Spleen (tissue), 11 donors: ENCODE measurements at regions not wholly inside any gene's neighbourhood (a gene's known extent, or its start where the extent isn't known, plus 50 kb on each side); places are given as distances from the start of the nearest gene placed in this dataset.

Experiments used
- DNase-seq: peaks from one replicate; pipeline ENCODE4 v3.0.0-alpha.2; 2020
- H3K27ac ChIP-seq, 8 donors: fragments of 200-600 bp; sonication (generic) in 7 of 8; 1 replicate in 4 of 8; 2 replicates in 4 of 8; pipeline versions ENCODE4 v1.5.0 to v1.8.0; 2016 to 2021; ENCODE audit warnings: inconsistent platforms in 4 of 8, mild to moderate bottlenecking in 4 of 8, moderate library complexity in 1 of 8
- H3K27me3 ChIP-seq, 7 donors: fragments of 200-600 bp; sonication (generic) in 6 of 7; replicated peaks in 1 of 7; 1 replicate in 4 of 7; 2 replicates in 3 of 7; pipeline versions ENCODE4 v1.5.0 to v1.8.0; 2016 to 2021; ENCODE audit warnings: inconsistent platforms in 3 of 7, mild to moderate bottlenecking in 1 of 7
- H3K36me3 ChIP-seq, 6 donors: fragments of 200-600 bp; sonication (generic) in 5 of 6; 1 replicate in 4 of 6; 2 replicates in 2 of 6; pipeline versions ENCODE4 v1.5.0 to v1.8.0; 2016 to 2021; ENCODE audit warnings: inconsistent platforms in 2 of 6
- H3K4me1 ChIP-seq, 6 donors: fragments of 200-600 bp; sonication (generic) in 5 of 6; 1 replicate in 3 of 6; 2 replicates in 3 of 6; pipeline versions ENCODE4 v1.5.0 to v1.8.0; 2016 to 2021; ENCODE audit warnings: inconsistent platforms in 3 of 6
- H3K4me3 ChIP-seq, 8 donors: fragments of 200-600 bp; sonication (generic) in 7 of 8; 1 replicate in 4 of 8; 2 replicates in 4 of 8; pipeline versions ENCODE4 v1.5.0 to v1.8.0; 2016 to 2021; ENCODE audit warnings: inconsistent platforms in 4 of 8, mild to moderate bottlenecking in 4 of 8, moderate library complexity in 2 of 8
- H3K9me3 ChIP-seq, 8 donors: fragments of 200-600 bp; sonication (generic) in 7 of 8; 1 replicate in 4 of 8; 2 replicates in 4 of 8; pipeline versions ENCODE4 v1.5.0 to v1.8.0; 2016 to 2021; ENCODE audit warnings: inconsistent platforms in 4 of 8
- CTCF ChIP-seq, 11 experiments: fragments of 200-600 bp in 7 of 11; fragments of 450-650 bp in 4 of 11; sonication (generic) in 4 of 11; IDR thresholded peaks in 8 of 11; conservative IDR thresholded peaks in 3 of 11; 1 replicate in 7 of 11; 2 replicates in 4 of 11; pipeline versions ENCODE4 v1.4.0 to v1.8.0; 2016 to 2021; ENCODE audit warnings: antibody characterized with exemption in 11 of 11, inconsistent platforms in 4 of 11, mild to moderate bottlenecking in 1 of 11
- POLR2A ChIP-seq, 3 donors: fragments of 450-650 bp; IDR thresholded peaks; one replicate each; pipeline ENCODE4 v1.5.1; 2017; ENCODE audit warnings: antibody characterized with exemption in 3 of 3, mild to moderate bottlenecking in 1 of 3
- POLR2AphosphoS5 ChIP-seq, 3 donors: sonication (generic); formaldehyde crosslinking; IDR thresholded peaks; one replicate each; pipeline ENCODE4 v1.5.1; 2017; ENCODE audit warnings: antibody characterized with exemption in 3 of 3
- WGBS, 5 donors: extraction: QIAGEN DNeasy Blood & Tissue Kit in 3 of 5; methylation state at CpG; one replicate each; pipeline versions ENCODE4 v1.1.5 to v1.1.7; 2013 to 2018; 5-methylcytosine and 5-hydroxymethylcytosine counted together
- intact Hi-C: fragments of 100-400 bp; cut with DNase I; formaldehyde crosslinking; loops from one replicate; pipeline ENCODE4 v1.15.0; 2023; ENCODE audit warnings: low total_unique reads
- donor health status: healthy with polysubstance abuse.
- donor health status: DM: no; HTN: no; CAD: no; lungs with moderate emphysema.
- donor health status: DM: no; HTN: no; CAD: no.
- donor health status: Bipolar disorder and iron deficiency.
- donor health status: healthy.
- donor health status: DM: no; HTN: no; CAD: no.
- donor health status: DM: yes; HTN: yes; CAD: no.

DNA sequence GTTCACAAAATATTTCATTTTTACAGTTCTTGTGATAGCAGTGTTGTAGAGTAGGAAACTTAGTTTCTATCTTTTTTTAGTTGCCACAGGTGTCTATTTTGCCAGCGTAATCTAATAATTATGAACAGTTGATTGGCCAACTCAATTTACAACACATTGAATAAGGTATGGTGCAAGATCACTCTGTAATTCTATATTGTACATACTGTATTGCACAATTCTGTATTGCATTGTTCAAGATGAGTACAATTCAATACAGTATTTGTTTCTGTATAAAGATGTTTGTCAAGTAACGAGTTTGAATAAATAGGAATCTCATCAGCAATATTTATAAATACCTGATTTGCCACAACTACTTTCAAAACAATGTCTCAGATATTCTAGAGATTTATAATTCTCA, 64.2 kb upstream of the HTR1A start:
- WGBS, 5 donors, result 71 to 81% (median 74%) methylated on average over 2 of the region's 2 CpGs

GRCh38 chr5:64019746-64020145, 57.5 kb upstream of the HTR1A start:
- Histone ChIP-seq H3K36me3 (no peaks in the 10 kb centered on the region), H3K27ac (no peak overlapping the region), H3K27me3 (no peaks in the 10 kb centered on the region), H3K4me3 (no peak overlapping the region), H3K4me1 (no peaks in the 10 kb centered on the region), H3K9me3 (no peaks in the 10 kb centered on the region)
- DNase-seq, result no peak
- 65 to 84% (median 80%) methylated on average over 2 of the region's 2 CpGs for WGBS, 5 donors
- intact Hi-C loops, result no loop called here
- TF ChIP-seq CTCF (IDR thresholded peaks at IDR 0.05 in 8 of 11, conservative IDR thresholded peaks at IDR 0.05 in 3 of 11) (no peak), POLR2AphosphoS5 (IDR thresholded peaks at IDR 0.05) (no peak), POLR2A (IDR thresholded peaks at IDR 0.05) (no peak)

More for the DNA sequence above, 64.2 kb upstream of the HTR1A start:
- H3K27me3 ChIP-seq, result no peaks in the 10 kb centered on the region
- intact Hi-C loops, result no loop called here
- no peak overlapping the region for H3K27ac ChIP-seq
- no peaks in the 10 kb centered on the region for H3K36me3 ChIP-seq
- H3K4me1 ChIP-seq, result no peaks in the 10 kb centered on the region
- DNase-seq, result no peak
- no peak overlapping the region for H3K4me3 ChIP-seq
- H3K9me3 ChIP-seq, result no peaks in the 10 kb centered on the region
- TF ChIP-seq POLR2A (IDR thresholded peaks at IDR 0.05) (no peak), CTCF (IDR thresholded peaks at IDR 0.05 in 8 of 11, conservative IDR thresholded peaks at IDR 0.05 in 3 of 11) (no peak), POLR2AphosphoS5 (IDR thresholded peaks at IDR 0.05) (no peak)

GRCh38 chr5:64018966-64019365, 56.7 kb upstream of the HTR1A start:
- intact Hi-C loops, result no loop called here
- Histone ChIP-seq H3K36me3 (no peaks in the 10 kb centered on the region), H3K9me3 (no peaks in the 10 kb centered on the region), H3K27ac (no peak overlapping the region), H3K4me1 (no peaks in the 10 kb centered on the region), H3K4me3 (no peak overlapping the region), H3K27me3 (no peaks in the 10 kb centered on the region)
- TF ChIP-seq POLR2AphosphoS5 (IDR thresholded peaks at IDR 0.05) (no peak), POLR2A (IDR thresholded peaks at IDR 0.05) (no peak), CTCF (IDR thresholded peaks at IDR 0.05 in 8 of 11, conservative IDR thresholded peaks at IDR 0.05 in 3 of 11) (no peak)
- DNase-seq, result no peak
- 84 to 93% (median 85%) methylated on average over 2 of the region's 2 CpGs for WGBS, 5 donors

DNA sequence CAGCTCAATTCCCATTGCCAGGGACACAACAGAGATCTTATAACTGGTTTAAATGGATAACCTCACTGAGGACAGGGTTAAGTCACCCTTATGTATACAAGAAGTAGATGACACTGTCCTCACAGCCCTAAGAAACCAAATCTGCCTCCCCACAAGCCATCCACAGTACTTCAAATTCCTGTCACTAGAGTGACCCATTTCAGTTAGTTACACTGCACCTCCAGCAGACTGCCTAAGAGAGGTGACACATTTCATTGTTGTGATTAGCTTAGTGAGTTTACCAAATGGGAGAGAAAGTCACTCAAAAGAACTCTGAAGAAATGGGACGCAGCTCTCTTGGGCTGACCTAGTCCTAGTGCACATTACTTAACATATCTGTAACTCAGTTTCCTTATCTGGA, 53.6 kb upstream of the HTR1A start:
- H3K4me3 ChIP-seq, result no peak overlapping the region
- no peaks in the 10 kb centered on the region for H3K4me1 ChIP-seq
- intact Hi-C loops, result no loop called here
- H3K27me3 ChIP-seq, result no peaks in the 10 kb centered on the region
- WGBS, 5 donors, result 74 to 94% (median 77%) methylated on average over 1 of the region's 1 CpG
- H3K36me3 ChIP-seq, result no peaks in the 10 kb centered on the region
- no peak overlapping the region for H3K27ac ChIP-seq
- peaks cover 0 to 1% (median 0%) of the 10 kb centered on the region in 8 donors for H3K9me3 ChIP-seq
- DNase-seq, result no peak
- no peak for TF ChIP-seq POLR2A (IDR thresholded peaks at IDR 0.05)
- TF ChIP-seq CTCF (IDR thresholded peaks at IDR 0.05 in 8 of 11, conservative IDR thresholded peaks at IDR 0.05 in 3 of 11), result no peak
- TF ChIP-seq POLR2AphosphoS5 (IDR thresholded peaks at IDR 0.05), result no peak
